Nephron (organoid): ENCODE measurements at regions not wholly inside any gene's neighbourhood (a gene's known extent, or its start where the extent isn't known, plus 50 kb on each side); places are given as distances from the start of the nearest gene placed in this dataset.

ENCODE experiments used
- H3K27ac Mint-ChIP-seq, 3 experiments: 2 replicates each; pipeline ENCODE4 v1.8.0; 2020; ENCODE audit warnings: mixed read lengths in 3 of 3, mild to moderate bottlenecking in 2 of 3, moderate library complexity in 1 of 3
- H3K27me3 Mint-ChIP-seq: 2 replicates; pipeline ENCODE4 v1.8.0; 2021; ENCODE audit warnings: low read depth, mild to moderate bottlenecking, moderate library complexity, mixed read lengths
- H3K36me3 Mint-ChIP-seq: 2 replicates; pipeline ENCODE4 v1.8.0; 2020; ENCODE audit warnings: low read depth, mixed read lengths
- H3K4me1 Mint-ChIP-seq: 2 replicates; pipeline ENCODE4 v1.8.0; 2020; ENCODE audit warnings: mixed read lengths
- H3K4me3 Mint-ChIP-seq, 3 experiments: 2 replicates each; pipeline ENCODE4 v1.8.0; 2020; ENCODE audit warnings: mild to moderate bottlenecking in 3 of 3, mixed read lengths in 3 of 3, moderate library complexity in 2 of 3
- H3K9me3 Mint-ChIP-seq: 2 replicates; pipeline ENCODE4 v1.8.0; 2020; ENCODE audit warnings: mixed read lengths
- TF ChIP-seq, protein P1 (sequence below), 3 experiments: fragments of 200-600 bp; sonication (generic); IDR thresholded peaks; one replicate each; pipeline ENCODE4 v1.5.0; 2021; ENCODE audit warnings: antibody characterized with exemption in 3 of 3; ENCODE audit not compliant: unreplicated experiment in 3 of 3

DNA sequence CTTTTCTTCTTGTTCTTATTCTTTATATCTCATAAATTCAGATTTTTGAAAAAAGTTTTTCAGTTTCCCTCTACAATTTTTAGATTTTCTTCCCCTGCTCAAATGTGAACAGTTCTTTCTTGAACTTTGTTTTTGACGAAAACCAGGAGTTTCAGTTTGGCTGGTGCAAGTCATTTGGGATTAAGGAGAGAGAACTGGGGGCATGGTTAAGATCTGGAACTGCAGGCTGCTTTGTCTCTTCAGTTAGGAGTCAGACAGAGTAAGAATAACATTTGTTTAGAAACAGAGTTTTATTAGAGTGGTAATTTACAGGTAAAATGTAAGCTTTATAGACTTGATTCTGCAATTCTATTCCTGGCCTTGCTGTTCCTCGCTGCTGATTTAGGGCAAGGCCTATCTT is 310.5 kb upstream of the C2CD4B start:
- H3K36me3 Mint-ChIP-seq, result no peaks in the 10 kb centered on the region
- TF ChIP-seq, protein P1, sequence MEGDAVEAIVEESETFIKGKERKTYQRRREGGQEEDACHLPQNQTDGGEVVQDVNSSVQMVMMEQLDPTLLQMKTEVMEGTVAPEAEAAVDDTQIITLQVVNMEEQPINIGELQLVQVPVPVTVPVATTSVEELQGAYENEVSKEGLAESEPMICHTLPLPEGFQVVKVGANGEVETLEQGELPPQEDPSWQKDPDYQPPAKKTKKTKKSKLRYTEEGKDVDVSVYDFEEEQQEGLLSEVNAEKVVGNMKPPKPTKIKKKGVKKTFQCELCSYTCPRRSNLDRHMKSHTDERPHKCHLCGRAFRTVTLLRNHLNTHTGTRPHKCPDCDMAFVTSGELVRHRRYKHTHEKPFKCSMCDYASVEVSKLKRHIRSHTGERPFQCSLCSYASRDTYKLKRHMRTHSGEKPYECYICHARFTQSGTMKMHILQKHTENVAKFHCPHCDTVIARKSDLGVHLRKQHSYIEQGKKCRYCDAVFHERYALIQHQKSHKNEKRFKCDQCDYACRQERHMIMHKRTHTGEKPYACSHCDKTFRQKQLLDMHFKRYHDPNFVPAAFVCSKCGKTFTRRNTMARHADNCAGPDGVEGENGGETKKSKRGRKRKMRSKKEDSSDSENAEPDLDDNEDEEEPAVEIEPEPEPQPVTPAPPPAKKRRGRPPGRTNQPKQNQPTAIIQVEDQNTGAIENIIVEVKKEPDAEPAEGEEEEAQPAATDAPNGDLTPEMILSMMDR (IDR thresholded peaks at IDR 0.05; ENCODE audit: unreplicated experiment in 3 of 3), result no peak
- H3K4me1 Mint-ChIP-seq, result peaks cover 70% of the 10 kb centered on the region
- no peak overlapping the region for H3K4me3 Mint-ChIP-seq
- H3K27me3 Mint-ChIP-seq, result no peaks in the 10 kb centered on the region
- no peaks in the 10 kb centered on the region for H3K9me3 Mint-ChIP-seq
- H3K27ac Mint-ChIP-seq, result peak overlapping the region in 2 of 3 experiments; percentile 58 to 61

DNA sequence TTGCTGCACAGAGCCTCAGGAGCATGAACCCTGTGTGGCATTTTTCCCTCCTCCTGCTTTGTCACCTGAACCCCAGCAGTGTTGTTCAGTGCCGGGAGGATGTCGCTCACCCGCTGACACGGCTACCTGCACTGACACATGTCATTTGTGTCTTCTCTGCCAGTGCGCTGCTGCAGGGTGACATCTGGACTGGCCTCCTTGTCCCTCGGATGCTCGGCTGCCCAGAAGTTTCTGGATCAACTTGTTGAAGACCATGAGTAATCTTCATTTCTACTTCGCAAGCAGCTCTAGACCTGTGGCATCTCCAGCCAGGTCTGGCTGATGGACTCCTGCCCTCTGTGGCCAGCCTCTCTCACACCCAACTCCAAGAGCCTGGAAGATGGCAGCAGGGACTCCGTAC is 311.1 kb upstream of the C2CD4B start:
- no peaks in the 10 kb centered on the region for H3K9me3 Mint-ChIP-seq
- TF ChIP-seq, protein P1 (IDR thresholded peaks at IDR 0.05; ENCODE audit: unreplicated experiment in 3 of 3), result no peak
- no peaks in the 10 kb centered on the region for H3K27me3 Mint-ChIP-seq
- no peak overlapping the region for H3K27ac Mint-ChIP-seq
- peaks cover 70% of the 10 kb centered on the region for H3K4me1 Mint-ChIP-seq
- H3K4me3 Mint-ChIP-seq, result no peak overlapping the region
- H3K36me3 Mint-ChIP-seq, result no peaks in the 10 kb centered on the region

DNA sequence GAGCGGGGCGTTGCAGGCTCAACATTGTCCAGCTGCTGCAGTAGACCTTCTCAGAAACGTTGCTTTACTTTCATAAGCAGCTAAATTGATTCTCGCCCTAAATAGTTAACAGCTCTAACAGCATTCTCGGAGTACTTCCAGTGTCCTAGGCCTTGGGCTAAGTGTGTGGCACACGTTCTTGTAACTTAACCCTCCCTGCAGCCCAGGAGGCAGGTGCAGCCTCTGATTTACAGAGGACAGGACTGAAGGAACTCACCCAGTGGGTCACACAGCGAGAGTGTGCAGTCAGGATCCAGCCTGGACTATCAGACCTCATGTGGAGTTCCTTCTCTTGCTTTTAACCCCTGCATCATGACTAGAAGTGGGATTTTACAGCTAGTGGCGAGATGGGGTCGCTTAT is 312.8 kb upstream of the C2CD4B start:
- Mint-ChIP-seq H3K36me3 (no peaks in the 10 kb centered on the region), H3K27ac (peak overlapping the region in 1 of 3 experiments; percentile 16), H3K4me1 (peaks cover 56% of the 10 kb centered on the region), H3K27me3 (no peaks in the 10 kb centered on the region), H3K4me3 (no peak overlapping the region), H3K9me3 (no peaks in the 10 kb centered on the region)
- TF ChIP-seq, protein P1 (IDR thresholded peaks at IDR 0.05; ENCODE audit: unreplicated experiment in 3 of 3), result no peak

DNA sequence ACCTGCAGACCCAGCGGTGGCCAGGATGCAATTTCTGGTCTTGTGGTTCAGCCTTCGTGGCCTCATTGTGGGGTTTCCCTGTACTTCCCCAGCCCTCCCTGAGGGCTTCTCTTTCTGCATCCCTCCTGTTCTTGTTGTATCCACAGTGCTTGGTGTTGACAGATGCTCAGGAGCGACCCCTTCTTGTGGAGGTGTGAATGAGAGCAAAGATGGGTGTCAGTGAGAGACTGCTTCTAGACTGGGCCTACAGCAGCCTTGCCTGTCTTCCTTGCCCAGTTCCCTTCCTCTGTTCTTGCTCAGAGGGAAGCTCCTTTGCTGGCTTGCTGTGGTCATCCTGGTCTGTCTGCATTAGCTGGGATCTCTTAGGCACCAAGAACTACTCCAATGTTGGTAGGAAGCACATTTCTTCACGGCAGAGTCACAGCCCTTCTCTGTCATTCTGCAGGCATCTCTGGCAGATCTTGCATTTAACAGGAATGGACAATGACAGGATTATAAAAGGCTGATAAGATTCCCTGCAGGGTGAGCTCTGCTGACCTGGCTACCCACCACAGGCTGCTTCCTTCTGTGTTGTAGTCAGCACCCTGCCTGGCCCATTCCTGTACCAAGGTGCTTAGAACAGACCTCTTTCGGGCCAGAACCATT is 317.8 kb upstream of the C2CD4B start:
- H3K4me3 Mint-ChIP-seq, result no peak overlapping the region
- H3K36me3 Mint-ChIP-seq, result no peaks in the 10 kb centered on the region
- no peaks in the 10 kb centered on the region for H3K9me3 Mint-ChIP-seq
- peak overlapping the region; percentile 3 to 79 (median 66) for H3K27ac Mint-ChIP-seq
- peaks cover 63% of the 10 kb centered on the region for H3K4me1 Mint-ChIP-seq
- TF ChIP-seq, protein P1 (IDR thresholded peaks at IDR 0.05; ENCODE audit: unreplicated experiment in 3 of 3), result no peak
- H3K27me3 Mint-ChIP-seq, result no peaks in the 10 kb centered on the region

DNA sequence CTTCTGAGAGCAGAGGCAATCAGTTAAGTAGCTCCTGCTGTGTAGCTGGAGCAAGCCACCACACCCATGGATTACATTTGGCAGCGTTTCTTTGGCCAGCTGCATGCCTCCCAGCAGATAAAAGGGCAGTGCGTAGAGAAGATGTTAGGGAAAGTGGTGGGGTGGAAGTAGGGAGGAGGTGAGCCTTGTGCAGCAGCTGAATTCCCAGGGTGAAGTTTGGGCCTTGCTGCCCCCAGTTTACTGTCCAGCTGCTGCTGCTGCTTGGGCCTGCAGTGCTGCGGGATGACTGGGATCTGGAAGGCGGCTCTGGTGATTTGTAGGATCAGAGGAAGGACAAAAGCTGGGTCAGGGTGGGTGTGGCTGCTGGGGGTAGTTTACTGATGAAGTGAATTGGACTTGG is 318.7 kb upstream of the C2CD4B start:
- Mint-ChIP-seq H3K4me1 (peaks cover 61% of the 10 kb centered on the region), H3K4me3 (no peak overlapping the region), H3K27ac (peak overlapping the region in 2 of 3 experiments; percentile 66 to 79), H3K9me3 (no peaks in the 10 kb centered on the region), H3K36me3 (no peaks in the 10 kb centered on the region), H3K27me3 (no peaks in the 10 kb centered on the region)
- TF ChIP-seq, protein P1 (IDR thresholded peaks at IDR 0.05; ENCODE audit: unreplicated experiment in 3 of 3), result no peak

DNA sequence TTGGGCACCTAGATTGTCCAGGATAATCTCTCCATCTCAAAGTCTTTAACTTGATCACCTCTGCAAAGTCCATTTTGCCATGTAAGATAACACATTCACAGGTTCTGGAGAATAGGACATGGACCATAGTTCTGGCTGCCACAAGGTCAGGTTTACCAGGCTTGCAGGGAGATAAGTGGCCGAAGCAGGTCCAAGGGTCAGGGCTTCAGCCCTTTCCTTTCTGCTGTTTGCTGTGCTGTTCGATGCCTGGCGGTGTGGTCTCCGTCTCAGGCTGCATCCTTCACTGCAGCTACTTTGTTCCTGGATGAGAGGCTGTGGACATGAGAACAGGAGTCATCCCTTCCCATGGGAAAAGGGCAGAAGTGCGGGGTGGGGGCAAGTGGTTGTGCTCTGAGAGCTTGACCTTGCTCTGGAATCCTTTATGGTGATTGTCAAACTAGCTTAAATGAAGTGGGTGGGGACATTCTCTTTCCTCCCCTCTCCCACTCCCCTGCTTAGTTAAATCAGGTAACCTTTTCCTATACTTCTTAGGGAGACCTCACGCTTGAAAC is 320.2 kb upstream of the C2CD4B start:
- Mint-ChIP-seq H3K27ac (peak overlapping the region; percentile 28 to 69 (median 66)), H3K4me1 (peaks cover 69% of the 10 kb centered on the region), H3K36me3 (peaks cover 5% of the 10 kb centered on the region), H3K9me3 (no peaks in the 10 kb centered on the region), H3K4me3 (no peak overlapping the region), H3K27me3 (no peaks in the 10 kb centered on the region)
- TF ChIP-seq, protein P1 (IDR thresholded peaks at IDR 0.05; ENCODE audit: unreplicated experiment in 3 of 3), result no peak
